AG10803 (cell line): ENCODE measurements at regions not wholly inside any gene's neighbourhood (a gene's known extent, or its start where the extent isn't known, plus 50 kb on each side); places are given as distances from the start of the nearest gene placed in this dataset.

Source experiments
- DNase-seq: peaks from one replicate; pipeline ENCODE4 v3.0.0; 2010; ENCODE audit warnings: low read depth
- H3K4me3 ChIP-seq: 2 replicates; pipeline ENCODE4 v1.5.1; 2011; ENCODE audit warnings: mild to moderate bottlenecking, low read length, control low read depth
- CTCF ChIP-seq: conservative IDR thresholded peaks from 2 replicates; pipeline ENCODE4 v1.5.1; 2011; ENCODE audit warnings: mild to moderate bottlenecking, low read length, control low read depth, inconsistent platforms

GRCh38 chr19:23522431-23522830 is 127.2 kb upstream of the ZNF91 start:
- DNase-seq: no peak
- H3K4me3 ChIP-seq: no peak overlapping the region
- no peak for TF ChIP-seq CTCF

DNA sequence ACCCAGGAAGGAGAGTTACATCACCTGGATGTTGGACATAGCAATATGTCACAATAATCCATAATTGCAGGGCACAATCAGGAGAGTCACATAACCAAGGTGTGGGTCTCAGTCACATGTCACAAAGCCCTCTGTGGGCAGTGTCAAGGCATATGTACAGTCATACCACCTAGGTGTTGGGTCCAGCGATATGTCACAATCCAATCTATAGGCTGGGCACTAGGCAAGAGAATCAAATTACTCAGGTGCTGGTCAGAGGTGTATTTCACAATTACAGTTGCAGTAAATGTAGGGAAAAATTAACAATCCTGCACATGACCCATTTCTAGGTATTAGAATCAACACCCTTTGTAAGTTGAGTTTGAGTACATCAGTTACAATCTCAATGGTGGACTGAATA is 126.2 kb upstream of the ZNF91 start:
- no peak for DNase-seq
- H3K4me3 ChIP-seq: no peak overlapping the region
- TF ChIP-seq CTCF: no peak

GRCh38 chr19:23520441-23520840 is 125.2 kb upstream of the ZNF91 start:
- no peak overlapping the region for H3K4me3 ChIP-seq
- no peak for DNase-seq
- no peak for TF ChIP-seq CTCF

- no peak overlapping the region for H3K4me3 ChIP-seq
- no peak for DNase-seq
- no peak for TF ChIP-seq CTCF
Measured at GRCh38 chr19:23519031-23519430, 123.8 kb upstream of the ZNF91 start.

- H3K4me3 ChIP-seq: no peak overlapping the region
- DNase-seq: no peak
- TF ChIP-seq CTCF: no peak
Measured at GRCh38 chr19:23516266-23516665, 121.0 kb upstream of the ZNF91 start.

DNA sequence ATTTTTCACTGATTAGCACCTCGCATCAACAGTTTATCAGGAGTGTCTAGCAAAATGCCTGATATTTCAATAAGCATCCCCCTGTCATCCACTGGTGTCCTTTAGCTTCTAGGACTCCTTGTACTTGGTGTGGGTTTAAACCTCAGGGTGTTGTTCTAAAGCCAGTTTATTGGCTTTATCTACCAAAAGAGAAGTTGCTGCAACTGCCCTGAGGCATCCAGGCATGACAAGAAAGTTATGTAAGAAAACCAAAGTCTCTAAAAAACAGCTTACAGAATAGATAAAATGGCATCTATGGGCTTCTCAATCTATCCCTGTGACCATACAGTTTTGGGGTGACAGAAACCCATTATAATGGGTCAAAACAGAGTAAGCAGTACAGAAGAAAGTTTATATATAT is 120.3 kb upstream of the ZNF91 start:
- no peak overlapping the region for H3K4me3 ChIP-seq
- DNase-seq: no peak
- TF ChIP-seq CTCF: no peak

DNA sequence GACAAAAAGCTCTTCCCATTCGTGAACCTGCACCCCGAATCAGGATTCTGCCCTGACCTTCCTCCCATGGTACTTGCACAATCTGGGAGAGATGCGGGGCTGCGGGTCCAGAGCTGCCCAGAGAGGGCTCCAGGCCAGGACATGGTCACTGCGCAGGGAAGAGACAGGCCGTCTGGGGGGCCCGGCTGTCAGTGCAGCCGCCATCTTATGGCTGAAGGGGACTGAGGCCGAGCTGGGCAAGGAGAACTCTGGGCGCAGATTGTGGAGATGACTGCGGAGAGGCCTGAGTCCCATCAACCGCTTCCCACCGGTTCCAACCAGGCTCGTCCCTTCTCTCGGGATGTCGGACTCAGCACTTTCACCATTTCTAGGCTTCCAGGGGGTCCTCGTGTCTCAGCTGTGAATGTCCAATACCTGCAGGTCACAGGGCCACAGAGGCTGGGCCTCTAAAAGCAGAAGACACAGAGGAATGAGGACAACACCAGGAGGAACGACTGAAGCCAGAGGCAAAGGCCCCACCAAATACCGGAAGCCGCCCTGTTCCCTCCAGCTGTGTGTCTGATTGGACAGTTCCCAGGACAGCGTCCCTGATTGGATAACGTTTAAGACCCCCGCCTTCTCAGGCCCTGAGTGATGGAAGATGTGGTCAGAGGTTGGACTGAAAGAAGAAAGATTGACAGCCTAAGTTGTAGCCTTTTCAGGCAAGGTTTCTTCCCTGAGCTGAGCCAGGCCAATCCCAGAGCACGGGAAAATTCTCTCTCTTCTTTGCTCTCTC is 117.1 kb upstream of the ZNF91 start:
- no peak for TF ChIP-seq CTCF
- no peak overlapping the region for H3K4me3 ChIP-seq
- no peak for DNase-seq
